ENCODE measurements at regions not wholly inside any gene's neighbourhood (a gene's known extent, or its start where the extent isn't known, plus 50 kb on each side); places are given as distances from the start of the nearest gene placed in this dataset.
A peak's percentile ranks its signal among the peaks of the same experiment; 100 is the strongest.

- H3K9me3 ChIP-seq (ENCODE audit: insufficient read depth, low read depth, low read length), result peaks cover 6% of the 10 kb centered on the region
- no peak overlapping the region for H3K4ac ChIP-seq (ENCODE audit: low read depth, low read length)
- no peak overlapping the region for H3K18ac ChIP-seq (ENCODE audit: low read length)
- H4K8ac ChIP-seq (ENCODE audit: low read depth, low read length), result no peak overlapping the region
- no peak overlapping the region for H2BK120ac ChIP-seq (ENCODE audit: insufficient read depth, low read length, poor library complexity)
- no peak overlapping the region for H3K4me3 ChIP-seq (ENCODE audit: low read depth, low read length)
- no peaks in the 10 kb centered on the region for H3K79me1 ChIP-seq (ENCODE audit: low read length)
- peak overlapping the region; percentile 41 for H3K4me2 ChIP-seq (ENCODE audit: low read length)
- H3K27ac ChIP-seq (ENCODE audit: low read depth, low read length), result no peak overlapping the region
- H3K23ac ChIP-seq (ENCODE audit: low read length), result peak overlapping the region; percentile 40
- H3K27me3 ChIP-seq (ENCODE audit: insufficient read depth, low read length), result no peaks in the 10 kb centered on the region
- WGBS (ENCODE audit: extremely low coverage, insufficient coverage, insufficient read length), result no CpG with 5 or more reads among the region's 24 CpGs
- peak; percentile 78 to 91 for DNase-seq
- no peaks in the 10 kb centered on the region for H3K79me2 ChIP-seq (ENCODE audit: control insufficient read depth, insufficient read depth, low read length, poor library complexity)
- H3K4me1 ChIP-seq (ENCODE audit: control insufficient read depth in 1 of 2, insufficient read depth in 2 of 2, low read length in 2 of 2), result peaks cover 0 to 2% of the 10 kb centered on the region in 2 experiments
- H4K12ac ChIP-seq (ENCODE audit: low read depth, low read length), result no peak overlapping the region
- H2AK5ac ChIP-seq (ENCODE audit: low read length), result no peak overlapping the region
- no peak overlapping the region for H2BK5ac ChIP-seq (ENCODE audit: low read depth, low read length, poor library complexity)
- no peak overlapping the region for H4K91ac ChIP-seq (ENCODE audit: low read depth, low read length)
- no peaks in the 10 kb centered on the region for H3K36me3 ChIP-seq (ENCODE audit: control insufficient read depth in 1 of 2, insufficient read depth in 2 of 2, low read length in 2 of 2)
- no peak overlapping the region for H3K9ac ChIP-seq (ENCODE audit: low read length)
- no peak overlapping the region for H2AFZ ChIP-seq (ENCODE audit: insufficient read depth, low read length, poor library complexity)
- no peak overlapping the region for H2BK12ac ChIP-seq (ENCODE audit: low read length)
- H3K14ac ChIP-seq (ENCODE audit: low read length), result no peak overlapping the region
Observed at GRCh38 chr1:48093696-48094528, 96.7 kb upstream of the TRABD2B start.

- Histone ChIP-seq H3K79me2 (ENCODE audit: control insufficient read depth, insufficient read depth, low read length, poor library complexity) (no peaks in the 10 kb centered on the region), H3K4me3 (ENCODE audit: low read depth, low read length) (no peak overlapping the region), H3K4me2 (ENCODE audit: low read length) (no peak overlapping the region), H3K18ac (ENCODE audit: low read length) (no peak overlapping the region), H2BK5ac (ENCODE audit: low read depth, low read length, poor library complexity) (no peak overlapping the region), H2BK120ac (ENCODE audit: insufficient read depth, low read length, poor library complexity) (no peak overlapping the region), H3K23ac (ENCODE audit: low read length) (no peak overlapping the region), H3K9ac (ENCODE audit: low read length) (no peak overlapping the region), H3K14ac (ENCODE audit: low read length) (no peak overlapping the region), H2BK12ac (ENCODE audit: low read length) (no peak overlapping the region), H2AK5ac (ENCODE audit: low read length) (no peak overlapping the region), H3K27me3 (ENCODE audit: insufficient read depth, low read length) (no peaks in the 10 kb centered on the region), H4K12ac (ENCODE audit: low read depth, low read length) (no peak overlapping the region), H3K9me3 (ENCODE audit: insufficient read depth, low read depth, low read length) (peaks cover 6% of the 10 kb centered on the region), H3K4ac (ENCODE audit: low read depth, low read length) (no peak overlapping the region), H2AFZ (ENCODE audit: insufficient read depth, low read length, poor library complexity) (no peak overlapping the region), H4K8ac (ENCODE audit: low read depth, low read length) (no peak overlapping the region), H3K27ac (ENCODE audit: low read depth, low read length) (no peak overlapping the region), H4K91ac (ENCODE audit: low read depth, low read length) (no peak overlapping the region), H3K36me3 (ENCODE audit: control insufficient read depth in 1 of 2, insufficient read depth in 2 of 2, low read length in 2 of 2) (no peaks in the 10 kb centered on the region), H3K79me1 (ENCODE audit: low read length) (no peaks in the 10 kb centered on the region), H3K4me1 (ENCODE audit: control insufficient read depth in 1 of 2, insufficient read depth in 2 of 2, low read length in 2 of 2) (peaks cover 0 to 2% of the 10 kb centered on the region in 2 experiments)
- no peak for DNase-seq
- WGBS (ENCODE audit: extremely low coverage, insufficient coverage, insufficient read length), result no CpG with 5 or more reads among the region's 8 CpGs
Observed at GRCh38 chr1:48093147-48093546, 96.0 kb upstream of the TRABD2B start.

- Histone ChIP-seq H4K8ac (ENCODE audit: low read depth, low read length) (no peak overlapping the region), H3K4me2 (ENCODE audit: low read length) (no peak overlapping the region), H2AK5ac (ENCODE audit: low read length) (no peak overlapping the region), H4K12ac (ENCODE audit: low read depth, low read length) (no peak overlapping the region), H3K79me2 (ENCODE audit: control insufficient read depth, insufficient read depth, low read length, poor library complexity) (no peaks in the 10 kb centered on the region), H3K27ac (ENCODE audit: low read depth, low read length) (no peak overlapping the region), H4K91ac (ENCODE audit: low read depth, low read length) (no peak overlapping the region), H3K79me1 (ENCODE audit: low read length) (no peaks in the 10 kb centered on the region), H2BK5ac (ENCODE audit: low read depth, low read length, poor library complexity) (no peak overlapping the region), H3K18ac (ENCODE audit: low read length) (no peak overlapping the region), H3K4ac (ENCODE audit: low read depth, low read length) (no peak overlapping the region), H2BK12ac (ENCODE audit: low read length) (no peak overlapping the region), H3K9ac (ENCODE audit: low read length) (no peak overlapping the region), H3K36me3 (ENCODE audit: control insufficient read depth in 1 of 2, insufficient read depth in 2 of 2, low read length in 2 of 2) (no peaks in the 10 kb centered on the region), H3K9me3 (ENCODE audit: insufficient read depth, low read depth, low read length) (peaks cover 6% of the 10 kb centered on the region), H3K27me3 (ENCODE audit: insufficient read depth, low read length) (no peaks in the 10 kb centered on the region), H3K4me3 (ENCODE audit: low read depth, low read length) (no peak overlapping the region), H3K14ac (ENCODE audit: low read length) (no peak overlapping the region), H2AFZ (ENCODE audit: insufficient read depth, low read length, poor library complexity) (no peak overlapping the region), H3K23ac (ENCODE audit: low read length) (no peak overlapping the region), H3K4me1 (ENCODE audit: control insufficient read depth in 1 of 2, insufficient read depth in 2 of 2, low read length in 2 of 2) (peaks cover 0 to 2% of the 10 kb centered on the region in 2 experiments), H2BK120ac (ENCODE audit: insufficient read depth, low read length, poor library complexity) (no peak overlapping the region)
- no CpG with 5 or more reads among the region's 7 CpGs for WGBS (ENCODE audit: extremely low coverage, insufficient coverage, insufficient read length)
- no peak for DNase-seq
Observed at GRCh38 chr1:48092401-48092800, 95.2 kb upstream of the TRABD2B start.

DNA sequence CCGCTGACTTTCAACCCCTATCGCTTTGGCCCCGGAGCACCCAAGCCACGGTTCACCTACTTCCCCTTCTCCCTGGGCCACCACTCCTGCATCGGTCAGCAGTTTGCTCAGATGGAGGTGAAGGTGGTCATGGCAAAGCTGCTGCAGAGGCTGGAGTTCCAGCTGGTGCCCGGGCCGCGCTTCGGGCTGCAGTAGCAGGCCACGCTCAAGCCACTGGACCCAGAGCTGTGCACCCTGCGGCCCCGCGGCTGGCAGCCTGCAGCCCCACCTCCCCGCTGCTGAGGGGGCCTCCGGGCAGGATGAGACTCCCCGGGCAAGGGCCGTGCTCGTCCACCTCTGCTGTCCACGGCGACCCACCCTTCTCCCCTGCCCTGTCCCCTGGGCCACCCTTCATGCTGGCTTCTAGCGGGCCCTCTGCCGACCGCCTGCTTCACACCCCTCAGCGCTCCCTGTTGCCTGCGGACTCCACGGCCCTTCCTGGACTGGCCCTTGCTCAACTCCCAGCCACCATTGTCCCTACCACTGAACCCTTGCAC is 92.2 kb upstream of the TRABD2B start:
- Histone ChIP-seq H3K79me1 (ENCODE audit: low read length) (no peaks in the 10 kb centered on the region), H4K12ac (ENCODE audit: low read depth, low read length) (no peak overlapping the region), H3K23ac (ENCODE audit: low read length) (no peak overlapping the region), H2AFZ (ENCODE audit: insufficient read depth, low read length, poor library complexity) (no peak overlapping the region), H3K27me3 (ENCODE audit: insufficient read depth, low read length) (no peaks in the 10 kb centered on the region), H3K36me3 (ENCODE audit: control insufficient read depth in 1 of 2, insufficient read depth in 2 of 2, low read length in 2 of 2) (no peaks in the 10 kb centered on the region), H3K27ac (ENCODE audit: low read depth, low read length) (no peak overlapping the region), H3K18ac (ENCODE audit: low read length) (no peak overlapping the region), H4K8ac (ENCODE audit: low read depth, low read length) (no peak overlapping the region), H3K9me3 (ENCODE audit: insufficient read depth, low read depth, low read length) (peaks cover 4% of the 10 kb centered on the region), H3K4me3 (ENCODE audit: low read depth, low read length) (no peak overlapping the region), H2AK5ac (ENCODE audit: low read length) (no peak overlapping the region), H3K14ac (ENCODE audit: low read length) (no peak overlapping the region), H3K79me2 (ENCODE audit: control insufficient read depth, insufficient read depth, low read length, poor library complexity) (no peaks in the 10 kb centered on the region), H2BK12ac (ENCODE audit: low read length) (no peak overlapping the region), H3K4ac (ENCODE audit: low read depth, low read length) (no peak overlapping the region), H3K9ac (ENCODE audit: low read length) (no peak overlapping the region), H2BK5ac (ENCODE audit: low read depth, low read length, poor library complexity) (no peak overlapping the region), H4K91ac (ENCODE audit: low read depth, low read length) (no peak overlapping the region), H3K4me2 (ENCODE audit: low read length) (no peak overlapping the region), H3K4me1 (ENCODE audit: control insufficient read depth in 1 of 2, insufficient read depth in 2 of 2, low read length in 2 of 2) (peaks cover 0 to 2% of the 10 kb centered on the region in 2 experiments), H2BK120ac (ENCODE audit: insufficient read depth, low read length, poor library complexity) (no peak overlapping the region)
- no CpG with 5 or more reads among the region's 26 CpGs for WGBS (ENCODE audit: extremely low coverage, insufficient coverage, insufficient read length)
- no peak for DNase-seq

All from trophoblast cell (in vitro differentiated cells and primary cell).